Ureter (tissue), 1 donor: ENCODE measurements at regions not wholly inside any gene's neighbourhood (a gene's known extent, or its start where the extent isn't known, plus 50 kb on each side); places are given as distances from the start of the nearest gene placed in this dataset.
"Not testable (repeated sequence)": the region's sequence is repeated elsewhere in the genome, so short reads cannot be mapped to it uniquely, and the experiment has no call there.

Experiments used
- DNase-seq: peaks from one replicate; pipeline ENCODE4 v3.0.0-alpha.2; 2020; ENCODE audit warnings: low spot score
- donor health status: DM: yes; HTN: yes; CAD: no.

DNA sequence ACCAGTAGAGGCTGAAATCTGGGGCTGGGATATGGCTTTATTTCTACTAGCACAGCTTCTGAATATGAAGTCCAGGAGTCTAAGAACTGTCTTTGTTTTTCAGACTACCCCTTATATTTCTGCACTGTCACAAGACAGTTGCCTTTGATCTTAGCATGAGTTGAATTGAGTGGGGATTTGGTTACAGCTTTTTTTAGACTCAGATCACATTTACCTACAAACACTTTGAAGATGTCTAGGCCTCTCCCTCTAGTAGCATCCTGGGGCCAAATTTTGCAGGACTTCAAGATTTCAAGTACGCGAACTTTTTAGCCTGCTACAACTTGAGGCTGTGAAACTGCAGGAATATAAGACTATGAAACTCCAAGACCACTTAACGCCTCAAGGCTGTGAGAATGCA is 240.2 kb downstream of the NEBL start:
- no peak for DNase-seq

GRCh38 chr10:20652424-20652823 is 244.7 kb downstream of the NEBL start:
- not testable (repeated sequence) for DNase-seq

- no peak for DNase-seq
Observed at GRCh38 chr10:20648263-20648874, 248.7 kb downstream of the NEBL start.

GRCh38 chr10:20647756-20648155 is 249.4 kb downstream of the NEBL start:
- no peak for DNase-seq

DNA sequence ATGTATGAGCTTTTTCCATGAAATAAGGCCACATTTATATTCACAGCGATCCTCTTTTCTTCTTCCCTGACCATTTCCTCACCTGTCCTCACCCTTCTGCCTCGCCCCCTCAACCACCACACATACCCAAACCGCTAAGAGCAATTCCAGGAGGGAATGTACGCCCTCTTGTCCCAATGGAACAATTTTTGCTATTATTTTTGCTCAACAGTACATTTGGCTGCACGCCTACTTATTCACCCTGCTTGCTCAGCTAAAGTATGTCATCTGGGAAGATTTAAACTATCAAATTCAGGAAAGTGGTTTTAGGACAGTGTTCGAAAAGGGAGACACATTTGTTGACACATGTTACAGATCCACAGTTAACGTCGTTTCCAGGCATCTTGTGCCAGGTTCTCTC is 252.7 kb downstream of the NEBL start:
- DNase-seq, result no peak

GRCh38 chr10:20641605-20642004 is 255.5 kb downstream of the NEBL start:
- no peak for DNase-seq

DNA sequence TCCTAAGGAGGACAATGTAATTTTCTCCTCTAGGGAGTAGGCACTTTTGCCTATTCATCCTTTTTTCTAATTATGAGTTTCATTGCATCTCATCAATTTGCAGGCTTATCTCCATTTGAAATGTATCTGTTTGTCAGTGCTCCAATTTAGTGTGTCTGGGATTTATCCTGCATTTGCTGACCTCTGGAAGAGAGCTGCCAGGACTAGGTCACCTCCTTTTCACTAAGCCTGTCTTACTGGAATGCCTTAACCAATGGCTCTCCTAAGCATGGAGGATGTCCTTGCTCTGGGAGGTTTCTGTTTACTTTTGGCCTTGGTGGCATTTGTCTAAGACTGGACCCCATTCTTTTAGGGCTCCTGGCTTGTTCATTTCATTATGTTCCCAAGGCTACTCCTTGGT is 261.5 kb downstream of the NEBL start:
- no peak for DNase-seq

- DNase-seq, result no peak
Observed at GRCh38 chr10:20634839-20635238, 262.3 kb downstream of the NEBL start.

DNA sequence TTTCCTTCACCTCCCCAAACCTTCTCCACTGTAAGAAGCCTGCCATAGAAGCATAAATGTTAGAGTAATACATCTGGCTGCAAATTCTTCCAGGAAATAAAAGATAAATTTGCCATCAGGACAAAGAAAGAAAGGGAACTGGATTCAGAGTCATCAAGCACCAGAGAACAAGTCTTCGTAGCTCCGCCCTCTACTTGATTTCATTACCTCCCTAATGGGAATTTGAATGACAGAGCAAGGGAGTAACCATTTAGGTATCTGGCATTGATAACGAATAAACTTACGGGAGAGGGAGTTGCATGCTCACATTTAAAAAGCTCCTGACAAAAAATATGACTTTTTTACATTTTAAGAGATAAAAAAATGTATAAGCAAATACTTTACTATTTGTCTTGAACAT is 263.4 kb downstream of the NEBL start:
- DNase-seq, result no peak

DNA sequence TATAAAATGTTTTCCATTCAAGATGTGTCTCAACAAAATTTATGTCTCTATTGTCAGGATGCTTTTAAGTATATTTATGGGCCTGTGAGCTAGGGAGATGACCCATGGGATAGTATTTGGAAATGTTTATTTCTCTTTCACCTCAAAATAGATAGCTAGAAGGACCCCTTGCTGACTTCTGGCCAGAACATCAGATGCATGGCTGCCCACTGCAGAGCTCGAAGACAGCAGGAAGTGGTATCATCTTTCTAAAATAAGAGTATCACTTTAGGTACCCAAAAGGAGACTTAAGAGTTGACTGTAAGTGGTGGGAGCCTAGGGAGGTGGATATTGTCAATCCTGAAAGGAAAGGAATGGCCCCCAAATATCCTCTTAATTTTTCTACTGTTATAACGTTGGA is 264.4 kb downstream of the NEBL start:
- no peak for DNase-seq

DNA sequence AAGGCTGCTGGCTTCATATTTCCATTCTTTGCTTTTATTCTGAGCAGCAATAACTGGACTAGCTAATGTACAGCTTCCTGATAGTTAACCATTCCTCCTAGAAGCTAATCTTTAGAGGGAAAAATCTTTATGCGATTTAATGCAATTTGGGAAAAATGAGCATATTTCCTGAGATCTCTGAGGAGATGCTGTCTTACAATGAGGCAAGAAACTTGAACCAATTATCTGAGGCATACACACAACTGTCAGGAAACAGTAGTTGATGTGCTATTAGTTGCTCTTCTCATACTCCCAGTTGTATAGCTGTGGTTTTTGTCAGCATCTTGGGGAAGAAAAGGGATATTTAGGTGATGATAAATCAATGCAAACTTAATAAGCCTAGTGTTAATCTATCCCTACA is 265.9 kb downstream of the NEBL start:
- DNase-seq, result no peak

GRCh38 chr10:20630092-20630643 is 266.9 kb downstream of the NEBL start:
- DNase-seq, result no peak

DNA sequence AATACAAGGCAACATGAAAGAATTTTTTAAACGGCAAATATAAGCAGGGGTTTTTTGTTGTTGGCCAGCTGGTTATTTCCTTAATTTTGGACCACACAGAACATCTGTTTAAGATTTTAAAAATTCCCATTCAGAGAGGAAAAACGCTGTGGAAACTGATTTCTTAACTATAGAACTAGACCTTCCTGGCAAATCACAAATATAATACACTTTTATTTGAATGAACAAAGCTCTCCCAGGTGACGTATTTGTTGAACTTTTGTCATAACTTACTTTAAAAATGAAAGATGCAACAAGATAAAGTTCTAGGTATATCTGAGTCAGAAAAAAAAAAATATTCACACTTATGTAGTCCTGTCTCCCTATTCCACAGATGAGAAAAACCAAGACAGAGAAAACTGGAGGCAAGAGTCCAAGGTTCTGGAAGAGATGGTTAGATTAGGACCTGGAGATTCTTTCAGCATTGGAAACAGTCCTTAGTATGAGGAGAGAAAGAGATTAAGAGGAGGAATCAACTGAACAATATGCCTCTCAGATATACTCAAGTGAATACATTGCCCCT is 269.1 kb downstream of the NEBL start:
- DNase-seq, result no peak

DNA sequence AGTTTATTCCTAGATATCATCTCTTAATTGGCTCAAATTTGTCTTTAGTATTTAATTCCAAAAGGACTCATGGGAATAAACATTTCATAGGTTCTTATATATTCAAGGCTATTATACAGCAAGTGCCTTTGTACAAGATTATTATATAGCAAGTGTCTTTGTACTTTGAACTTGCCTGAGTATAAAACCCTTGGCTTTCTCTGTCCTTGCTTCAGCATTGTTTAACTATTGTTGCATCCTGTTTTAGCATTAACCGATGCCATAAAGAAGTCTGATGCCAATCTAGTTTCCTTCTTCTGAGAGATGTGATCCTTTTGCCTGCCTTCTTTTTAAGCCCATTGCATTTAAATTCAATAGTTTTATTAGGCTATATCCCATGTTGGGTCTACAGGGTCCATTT is 270.0 kb downstream of the NEBL start:
- no peak for DNase-seq

GRCh38 chr10:20625868-20626267 is 271.2 kb downstream of the NEBL start:
- DNase-seq, result no peak

DNA sequence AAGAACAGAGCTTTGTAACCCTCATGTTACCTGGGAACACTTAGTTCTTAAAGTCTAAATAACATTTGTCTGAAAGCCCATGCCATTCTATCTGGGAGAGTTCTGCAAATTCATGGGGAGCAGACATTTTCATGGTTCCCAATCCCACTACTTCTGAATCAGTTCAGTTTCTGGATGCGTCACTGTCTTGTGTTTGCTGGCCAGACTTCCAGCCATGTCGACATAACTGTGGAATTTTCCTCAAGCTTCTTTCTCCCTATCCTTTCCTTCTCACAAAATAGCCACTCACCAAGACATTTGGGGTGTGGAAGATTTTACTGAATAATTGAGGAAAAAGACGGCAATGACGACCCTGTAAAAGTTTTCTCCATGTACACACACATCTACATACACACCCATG is 272.5 kb downstream of the NEBL start:
- no peak for DNase-seq

GRCh38 chr10:20623546-20623945 is 273.6 kb downstream of the NEBL start:
- DNase-seq, result no peak

DNA sequence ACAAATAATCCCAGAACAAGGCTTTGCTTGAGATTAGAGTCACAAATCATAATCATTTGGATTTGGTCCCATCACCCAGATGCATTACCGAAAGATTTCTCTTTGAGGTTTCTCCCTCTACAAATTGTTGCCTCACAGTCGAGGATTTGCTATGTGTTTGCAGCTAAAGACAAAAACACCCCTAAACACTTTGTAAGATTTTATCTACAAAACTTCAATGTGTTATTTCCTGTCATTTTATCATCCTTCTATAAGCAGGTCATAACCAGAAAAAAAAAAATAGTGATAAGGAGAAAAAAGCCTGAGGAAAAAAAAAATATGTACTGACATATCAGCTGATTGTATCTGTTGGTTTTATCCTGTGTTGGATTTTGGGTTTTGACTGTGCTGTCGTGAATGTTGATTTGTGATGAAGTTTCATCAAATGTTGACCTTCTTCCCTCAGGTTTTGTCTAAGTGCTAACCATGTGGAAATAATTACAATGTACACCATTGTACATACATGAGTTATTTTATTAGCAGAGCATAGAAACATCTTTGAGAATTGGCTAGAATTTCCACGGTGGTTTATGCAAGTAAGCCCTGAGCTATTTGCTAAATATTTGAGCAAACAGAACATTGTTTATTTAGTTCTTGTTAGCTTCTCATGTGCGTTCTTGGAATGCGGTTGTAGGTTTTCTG is 274.4 kb downstream of the NEBL start:
- DNase-seq, result no peak

- DNase-seq, result no peak
Observed at GRCh38 chr10:20620981-20621380, 276.1 kb downstream of the NEBL start.

DNA sequence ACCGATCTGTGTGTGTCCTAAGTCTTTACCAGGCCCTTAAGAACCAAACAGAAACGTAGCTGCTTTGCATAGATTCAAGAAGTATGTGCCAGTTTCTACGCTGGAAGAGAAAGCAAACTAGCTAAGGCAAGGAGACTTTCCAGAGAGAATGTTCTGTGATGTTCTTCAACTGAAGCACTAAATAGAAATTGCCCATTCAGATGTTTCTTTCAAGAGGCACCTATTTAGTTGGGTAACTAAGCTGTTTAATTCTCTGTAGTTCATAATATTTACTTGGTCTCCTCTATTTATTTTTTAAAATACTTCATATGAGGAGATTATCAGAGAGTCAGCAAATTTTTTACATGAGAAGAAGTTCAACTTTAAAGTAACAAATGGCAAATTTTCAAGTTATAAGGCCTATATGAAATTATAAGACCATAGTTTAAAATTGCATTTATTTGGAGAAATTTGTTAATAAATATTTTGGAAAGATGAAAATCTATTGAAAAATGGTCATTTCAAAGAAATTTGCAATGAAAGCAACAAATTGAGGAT is 279.0 kb downstream of the NEBL start:
- no peak for DNase-seq

GRCh38 chr10:20616918-20617810 is 279.9 kb downstream of the NEBL start:
- DNase-seq, result no peak
